H9 (cell line): ENCODE measurements at regions not wholly inside any gene's neighbourhood (a gene's known extent, or its start where the extent isn't known, plus 50 kb on each side); places are given as distances from the start of the nearest gene placed in this dataset.

Experiments used
- DNase-seq: peaks from one replicate; pipeline ENCODE4 v3.0.0-alpha.2; 2017
- H2AFZ ChIP-seq: one replicate; pipeline ENCODE4 v1.6.1; 2013; ENCODE audit warnings: mild to moderate bottlenecking, low read length, control low read depth, moderate library complexity
- H2AK5ac ChIP-seq: 2 replicates; pipeline ENCODE4 v1.6.1; 2013; ENCODE audit warnings: low read length, control low read depth, mixed read lengths; ENCODE audit not compliant: insufficient read length
- H2BK120ac ChIP-seq: one replicate; pipeline ENCODE4 v1.6.1; 2013; ENCODE audit warnings: low read depth, mild to moderate bottlenecking, low read length, control low read depth, inconsistent platforms; ENCODE audit not compliant: poor library complexity, severe bottlenecking
- H2BK12ac ChIP-seq: 2 replicates; pipeline ENCODE4 v1.6.1; 2013; ENCODE audit warnings: low read length, control low read depth, mixed read lengths, low read depth; ENCODE audit not compliant: insufficient read length
- H2BK15ac ChIP-seq: 2 replicates; pipeline ENCODE4 v1.6.1; 2013; ENCODE audit warnings: low read depth, low read length, control low read depth
- H2BK20ac ChIP-seq: one replicate; pipeline ENCODE4 v1.6.1; 2013; ENCODE audit warnings: low read depth, mild to moderate bottlenecking, low read length, control low read depth, inconsistent platforms; ENCODE audit not compliant: poor library complexity, severe bottlenecking
- H2BK5ac ChIP-seq: 2 replicates; pipeline ENCODE4 v1.6.1; 2013; ENCODE audit warnings: low read length, control low read depth, mixed read lengths; ENCODE audit not compliant: insufficient read length
- H3K14ac ChIP-seq: 2 replicates; pipeline ENCODE4 v1.6.1; 2013; ENCODE audit warnings: low read length, control low read depth; ENCODE audit not compliant: insufficient read depth
- H3K18ac ChIP-seq: 2 replicates; pipeline ENCODE4 v1.6.1; 2013; ENCODE audit warnings: low read depth, mild to moderate bottlenecking, mixed read lengths, low read length, control low read depth; ENCODE audit not compliant: insufficient read length
- H3K23ac ChIP-seq: 2 replicates; pipeline ENCODE4 v1.6.1; 2013; ENCODE audit warnings: low read length, control low read depth, mixed read lengths, low read depth; ENCODE audit not compliant: insufficient read length
- H3K23me2 ChIP-seq: 2 replicates; pipeline ENCODE4 v1.6.1; 2013; ENCODE audit warnings: low read depth, mild to moderate bottlenecking, mixed read lengths, low read length, control low read depth; ENCODE audit not compliant: insufficient read length, poor library complexity, severe bottlenecking
- H3K27ac ChIP-seq: 2 replicates; pipeline ENCODE4 v1.5.1; 2013; ENCODE audit warnings: low read length, control low read depth, mixed read lengths, low read depth; ENCODE audit not compliant: insufficient read length
- H3K27me3 ChIP-seq: 2 replicates; pipeline ENCODE4 v1.6.1; 2013; ENCODE audit warnings: low read length, control low read depth, inconsistent platforms; ENCODE audit not compliant: insufficient read depth
- H3K4ac ChIP-seq: 2 replicates; pipeline ENCODE4 v1.6.1; 2013; ENCODE audit warnings: low read depth, mild to moderate bottlenecking, control low read depth, inconsistent platforms, low read length, moderate library complexity
- H3K4me1 ChIP-seq: 2 replicates; pipeline ENCODE4 v1.6.1; 2013; ENCODE audit warnings: low read length, control low read depth, inconsistent platforms; ENCODE audit not compliant: insufficient read depth
- H3K4me2 ChIP-seq: 2 replicates; pipeline ENCODE4 v1.6.1; 2013; ENCODE audit warnings: low read length, control low read depth, mixed read lengths; ENCODE audit not compliant: insufficient read length, insufficient read depth
- H3K56ac ChIP-seq: 2 replicates; pipeline ENCODE4 v1.6.1; 2013; ENCODE audit warnings: low read depth, mild to moderate bottlenecking, mixed read lengths, low read length, control low read depth; ENCODE audit not compliant: insufficient read length
- H3K79me1 ChIP-seq: 2 replicates; pipeline ENCODE4 v1.6.1; 2013; ENCODE audit warnings: low read depth, mild to moderate bottlenecking, moderate library complexity, low read length, control low read depth, inconsistent platforms; ENCODE audit not compliant: insufficient read depth, poor library complexity, severe bottlenecking
- H3K79me2 ChIP-seq: 2 replicates; pipeline ENCODE4 v1.6.1; 2013; ENCODE audit warnings: low read length, control low read depth, inconsistent platforms; ENCODE audit not compliant: insufficient read depth
- H3K9ac ChIP-seq: 2 replicates; pipeline ENCODE4 v1.6.1; 2013; ENCODE audit warnings: low read length, control low read depth, mixed read lengths; ENCODE audit not compliant: insufficient read length; ENCODE audit errors: extremely low read depth
- H3K9me3 ChIP-seq: one replicate; pipeline ENCODE4 v1.6.1; 2013; ENCODE audit warnings: low read depth, low read length, inconsistent platforms; ENCODE audit not compliant: control insufficient read depth
- H3T11ph ChIP-seq: one replicate; pipeline ENCODE4 v1.6.1; 2013; ENCODE audit warnings: mild to moderate bottlenecking, low read length, control low read depth, inconsistent platforms
- H4K20me1 ChIP-seq: one replicate; pipeline ENCODE4 v1.6.1; 2013; ENCODE audit not compliant: control insufficient read depth, insufficient read length, insufficient read depth
- H4K5ac ChIP-seq: 2 replicates; pipeline ENCODE4 v1.6.1; 2013; ENCODE audit warnings: low read depth, mild to moderate bottlenecking, mixed read lengths, low read length, control low read depth; ENCODE audit not compliant: insufficient read length
- H4K8ac ChIP-seq: replicated peaks from 2 replicates; pipeline ENCODE4 v1.6.1; 2013; ENCODE audit warnings: low read length, control low read depth, mixed read lengths, low read depth; ENCODE audit not compliant: insufficient read length
- H4K91ac ChIP-seq: 2 replicates; pipeline ENCODE4 v1.6.1; 2013; ENCODE audit warnings: low read depth, mild to moderate bottlenecking, moderate library complexity, mixed read lengths, low read length, control low read depth; ENCODE audit not compliant: insufficient read length
- H3K27ac Mint-ChIP-seq, 3 experiments: 2 replicates in 2 of 3; 3 replicates in 1 of 3; pipeline ENCODE4 v1.8.0; 2020 to 2021; ENCODE audit warnings: mixed read lengths in 3 of 3, mild to moderate bottlenecking in 1 of 3, moderate library complexity in 1 of 3
- H3K27me3 Mint-ChIP-seq: 2 replicates; pipeline ENCODE4 v1.8.0; 2021; ENCODE audit warnings: low read depth, mild to moderate bottlenecking, moderate library complexity, mixed read lengths
- H3K36me3 Mint-ChIP-seq, 3 experiments: 2 replicates in 2 of 3; 3 replicates in 1 of 3; pipeline ENCODE4 v1.8.0; 2020 to 2021; ENCODE audit warnings: low read depth in 3 of 3, mixed read lengths in 3 of 3; ENCODE audit not compliant: insufficient read depth in 1 of 3
- H3K4me1 Mint-ChIP-seq, 2 experiments: 2 replicates each; pipeline ENCODE4 v1.8.0; 2020; ENCODE audit warnings: mixed read lengths in 2 of 2
- H3K4me3 Mint-ChIP-seq, 2 experiments: 2 replicates in 1 of 2; 3 replicates in 1 of 2; pipeline ENCODE4 v1.8.0; 2020 to 2021; ENCODE audit warnings: mild to moderate bottlenecking in 2 of 2, mixed read lengths in 2 of 2, moderate library complexity in 1 of 2
- H3K9me3 Mint-ChIP-seq, 2 experiments: 2 replicates in 1 of 2; 3 replicates in 1 of 2; pipeline ENCODE4 v1.8.0; 2020; ENCODE audit warnings: mild to moderate bottlenecking in 2 of 2, mixed read lengths in 2 of 2, moderate library complexity in 1 of 2
- CTCF ChIP-seq: fragments of 200-600 bp; sonication (generic); conservative IDR thresholded peaks from 3 replicates; pipeline ENCODE4 v1.8.0; 2021; ENCODE audit warnings: antibody characterized with exemption, mild to moderate bottlenecking
- WGBS: extraction: QIAGEN DNeasy Blood & Tissue Kit; methylation state at CpG from one replicate; pipeline ENCODE4 v1.1.7; 2013; ENCODE audit warnings: missing lambda C conversion rate, low lambda C conversion rate, mixed read lengths; ENCODE audit not compliant: insufficient read length; ENCODE audit errors: extremely low coverage; 5-methylcytosine and 5-hydroxymethylcytosine counted together

GRCh38 chr17:69928611-69929010, 146.4 kb upstream of the KCNJ16 start:
- Mint-ChIP-seq H3K9me3 (peaks cover 3 to 6% of the 10 kb centered on the region in 2 experiments; a peak in 4 of 5 replicates), H3K4me1 (no peaks in the 10 kb centered on the region), H3K36me3 (peaks cover 0 to 8% (median 2%) of the 10 kb centered on the region in 3 experiments; a peak in 3 of 7 replicates), H3K27me3 (no peaks in the 10 kb centered on the region), H3K4me3 (no peak overlapping the region), H3K27ac (no peak overlapping the region)
- no peaks in the 10 kb centered on the region for H3K23me2 ChIP-seq
- no peaks in the 10 kb centered on the region for H3K79me1 ChIP-seq
- H3T11ph ChIP-seq, result no peak overlapping the region
- no peaks in the 10 kb centered on the region for H3K9me3 ChIP-seq
- TF ChIP-seq CTCF, result no peak
- no peak overlapping the region for H3K23ac ChIP-seq
- H3K18ac ChIP-seq, result no peak overlapping the region
- no peak overlapping the region for H3K4ac ChIP-seq
- H3K79me2 ChIP-seq, result no peaks in the 10 kb centered on the region
- no peak overlapping the region for H2BK120ac ChIP-seq
- no peak overlapping the region for H3K27ac ChIP-seq
- H2BK12ac ChIP-seq, result no peak overlapping the region
- no peak overlapping the region for H3K4me2 ChIP-seq
- no peak overlapping the region for H2AK5ac ChIP-seq
- H3K14ac ChIP-seq, result no peak overlapping the region
- no peaks in the 10 kb centered on the region for H3K27me3 ChIP-seq
- H4K5ac ChIP-seq, result no peak overlapping the region
- no peak overlapping the region for H3K56ac ChIP-seq
- WGBS, result no CpG with 5 or more reads among the region's 4 CpGs
- no peak overlapping the region for H2BK15ac ChIP-seq
- no peak for DNase-seq
- no peak overlapping the region for H4K91ac ChIP-seq
- no peak overlapping the region for H3K9ac ChIP-seq
- H4K8ac ChIP-seq, result no peak overlapping the region
- H2BK20ac ChIP-seq, result no peak overlapping the region
- no peaks in the 10 kb centered on the region for H3K4me1 ChIP-seq
- no peak overlapping the region for H2BK5ac ChIP-seq
- H4K20me1 ChIP-seq, result no peaks in the 10 kb centered on the region
- no peak overlapping the region for H2AFZ ChIP-seq
